HepG2 (cell line): ENCODE measurements at regions not wholly inside any gene's neighbourhood (a gene's known extent, or its start where the extent isn't known, plus 50 kb on each side); places are given as distances from the start of the nearest gene placed in this dataset.

Experiments used
- ATAC-seq: fragments of 200-7000 bp; cut with Tn5 transposase; 3 replicates; pipeline ENCODE4 v1.9.1; 2020; ENCODE audit warnings: mild to moderate bottlenecking, moderate library complexity
- BruUV-seq: library from RNA; stranded (reverse); fragments of 400-500 nt; replicated peaks from 2 replicates; lab custom pipeline; 2021; lab: Mats Ljungman, UMichigan
- CTCF ChIA-PET: fragments of 300-600 bp; formaldehyde crosslinking; extraction: SDS; loops from one replicate; lab custom pipeline; 2021; ENCODE audit warnings: low total read pairs, inconsistent platforms, low intra/inter-chr PET ratio; lab: Yijun Ruan, JAX
- POLR2A ChIA-PET: fragments of 350-600 bp; sonication (Branson Sonifier 250); formaldehyde crosslinking; loops from one replicate; lab custom pipeline; 2020; ENCODE audit warnings: antibody characterized with exemption, inconsistent platforms; lab: Yijun Ruan, JAX
- DNase-seq: peaks from one replicate; pipeline ENCODE4 v3.0.0-alpha.2; 2015; ENCODE audit warnings: low spot score
- FAIRE-seq: peaks from 3 replicates; lab custom pipeline; 2011; peaks lifted over from hg19 to GRCh38; lab: Jason Lieb, UNC
- H2AFZ ChIP-seq: one replicate; pipeline ENCODE4 v1.6.1; 2011; ENCODE audit warnings: low read length, inconsistent platforms
- H3K27ac ChIP-seq: fragments of 300-600 bp; 3 replicates; pipeline ENCODE4 v1.8.0; 2011; ENCODE audit warnings: mixed run types, mild to moderate bottlenecking, mixed read lengths, low read length, inconsistent platforms; ENCODE audit not compliant: insufficient read depth; ENCODE audit errors: extremely low read length
- H3K27me3 ChIP-seq, 2 experiments: fragments of 200-600 bp in 1 of 2; 2 replicates in 1 of 2; 3 replicates in 1 of 2; pipeline versions ENCODE4 v1.6.0 to v1.8.0; 2011; ENCODE audit warnings: low read length in 2 of 2, mild to moderate bottlenecking in 2 of 2, moderate library complexity in 2 of 2, inconsistent platforms in 1 of 2; ENCODE audit not compliant: insufficient read depth in 2 of 2, control insufficient read depth in 1 of 2
- H3K36me3 ChIP-seq, 2 experiments: fragments of 200-600 bp in 1 of 2; replicated peaks in 1 of 2; 2 replicates in 1 of 2; 3 replicates in 1 of 2; pipeline versions ENCODE4 v1.5.1 to v1.8.0; 2011; ENCODE audit warnings: low read length in 2 of 2, inconsistent platforms in 1 of 2; ENCODE audit not compliant: insufficient read depth in 2 of 2, control insufficient read depth in 1 of 2
- H3K4me1 ChIP-seq: 2 replicates; pipeline ENCODE4 v1.5.1; 2012; ENCODE audit warnings: low read length, inconsistent platforms; ENCODE audit not compliant: insufficient read depth
- H3K4me2 ChIP-seq: 2 replicates; pipeline ENCODE4 v1.6.0; 2011; ENCODE audit warnings: low read depth, low read length, inconsistent platforms
- H3K4me3 ChIP-seq, 3 experiments: fragments of 200-600 bp in 1 of 3; sonication (generic), shearing (Covaris generic) in 1 of 3; replicated peaks in 1 of 3; 2 replicates each; pipeline ENCODE4 v1.5.1; 2011 to 2016; ENCODE audit warnings: low read length in 3 of 3, inconsistent platforms in 2 of 3, low read depth in 2 of 3, mild to moderate bottlenecking in 2 of 3, control low read depth in 1 of 3, mixed read lengths in 1 of 3; ENCODE audit not compliant: insufficient read depth in 1 of 3
- H3K79me2 ChIP-seq: one replicate; pipeline ENCODE4 v1.6.1; 2011; ENCODE audit warnings: low read length, inconsistent platforms; ENCODE audit not compliant: insufficient read depth
- H3K9ac ChIP-seq: 2 replicates; pipeline ENCODE4 v1.6.0; 2011; ENCODE audit warnings: mild to moderate bottlenecking, low read depth, low read length, inconsistent platforms; ENCODE audit not compliant: insufficient read depth
- H3K9me3 ChIP-seq: 2 replicates; pipeline ENCODE4 v1.5.1; 2012; ENCODE audit warnings: mild to moderate bottlenecking, low read length
- H4K20me1 ChIP-seq: 2 replicates; pipeline ENCODE4 v1.6.0; 2011; ENCODE audit warnings: inconsistent platforms, mild to moderate bottlenecking, low read length, moderate library complexity; ENCODE audit not compliant: insufficient read depth
- ARID3A ChIP-seq: IDR thresholded peaks from 2 replicates; pipeline ENCODE4 v1.6.1; 2012; ENCODE audit warnings: low read depth, low read length, improper control_type of control experiment
- CSRNP2 ChIP-seq: sonication (generic); formaldehyde crosslinking; conservative IDR thresholded peaks from 2 replicates; pipeline ENCODE4 v1.8.0; 2022; ENCODE audit warnings: low read depth, missing genetic modification reagents
- CTCF ChIP-seq: sonication (generic); formaldehyde crosslinking; IDR thresholded peaks from 2 replicates; pipeline ENCODE4 v1.5.0; 2020; ENCODE audit warnings: mild to moderate bottlenecking, missing genetic modification reagents, moderate library complexity
- JARID2 ChIP-seq: sonication (generic); formaldehyde crosslinking; IDR thresholded peaks from 2 replicates; pipeline ENCODE4 v1.8.1; 2023; ENCODE audit warnings: missing genetic modification reagents, inconsistent platforms; ENCODE audit not compliant: insufficient replicate concordance
- SMC3 ChIP-seq: IDR thresholded peaks from 2 replicates; pipeline ENCODE4 v1.6.1; 2011; ENCODE audit warnings: low read length, improper control_type of control experiment
- STAG1 ChIP-seq: sonication (generic); formaldehyde crosslinking; IDR thresholded peaks from 2 replicates; pipeline ENCODE4 v1.4.0; 2020; ENCODE audit warnings: missing genetic modification reagents
- ZNF496 ChIP-seq: sonication (generic); formaldehyde crosslinking; IDR thresholded peaks from 2 replicates; pipeline ENCODE4 v1.8.1; 2023; ENCODE audit warnings: mild to moderate bottlenecking, moderate library complexity, missing genetic modification reagents; ENCODE audit not compliant: insufficient replicate concordance
- ZNF556 ChIP-seq: sonication (generic); formaldehyde crosslinking; IDR thresholded peaks from 2 replicates; pipeline ENCODE4 v1.4.0; 2020; ENCODE audit warnings: mild to moderate bottlenecking, missing genetic modification reagents, borderline replicate concordance
- WGBS: methylation state at CpG from one replicate; pipeline ENCODE4 v1.1.6; 2017; ENCODE audit warnings: low lambda C conversion rate; 5-methylcytosine and 5-hydroxymethylcytosine counted together
- in situ Hi-C: cut with HindIII; loops from 2 replicates; pipeline ENCODE4 v1.10.0; 2017; ENCODE audit warnings: low pct_unique_long_range_greater_than_20kb; ENCODE audit not compliant: extremely low pct_ligation_motif_present
- intact Hi-C: fragments of 100-400 bp; cut with micrococcal nuclease; formaldehyde crosslinking; loops from one replicate; pipeline ENCODE4 v1.10.0; 2022; ENCODE audit not compliant: unreplicated experiment
- TF ChIP-seq, protein P1 (sequence below): fragments of 450-650 bp; IDR thresholded peaks from 2 replicates; pipeline ENCODE4 v1.6.1; 2017; ENCODE audit warnings: mild to moderate bottlenecking

- H3K79me2 ChIP-seq, result no peaks in the 10 kb centered on the region
- intact Hi-C loops (no loop called here), in situ Hi-C loops (no loop called here)
- 2% methylated on average over 3 of the region's 3 CpGs for WGBS
- BruUV-seq, result no TSS peak
- H3K4me2 ChIP-seq, result no peak overlapping the region
- POLR2A ChIA-PET, result no interaction called here
- H3K9me3 ChIP-seq, result peaks cover 11% of the 10 kb centered on the region
- H4K20me1 ChIP-seq, result no peaks in the 10 kb centered on the region
- H3K27me3 ChIP-seq, result no peaks in the 10 kb centered on the region; a peak in 1 of 5 replicates
- H3K36me3 ChIP-seq, result no peaks in the 10 kb centered on the region
- H3K4me3 ChIP-seq, result no peak overlapping the region
- FAIRE-seq (no peak), DNase-seq (no peak), ATAC-seq (no peak)
- no peak overlapping the region for H2AFZ ChIP-seq
- H3K27ac ChIP-seq, result no peak overlapping the region
- TF ChIP-seq, protein P1, sequence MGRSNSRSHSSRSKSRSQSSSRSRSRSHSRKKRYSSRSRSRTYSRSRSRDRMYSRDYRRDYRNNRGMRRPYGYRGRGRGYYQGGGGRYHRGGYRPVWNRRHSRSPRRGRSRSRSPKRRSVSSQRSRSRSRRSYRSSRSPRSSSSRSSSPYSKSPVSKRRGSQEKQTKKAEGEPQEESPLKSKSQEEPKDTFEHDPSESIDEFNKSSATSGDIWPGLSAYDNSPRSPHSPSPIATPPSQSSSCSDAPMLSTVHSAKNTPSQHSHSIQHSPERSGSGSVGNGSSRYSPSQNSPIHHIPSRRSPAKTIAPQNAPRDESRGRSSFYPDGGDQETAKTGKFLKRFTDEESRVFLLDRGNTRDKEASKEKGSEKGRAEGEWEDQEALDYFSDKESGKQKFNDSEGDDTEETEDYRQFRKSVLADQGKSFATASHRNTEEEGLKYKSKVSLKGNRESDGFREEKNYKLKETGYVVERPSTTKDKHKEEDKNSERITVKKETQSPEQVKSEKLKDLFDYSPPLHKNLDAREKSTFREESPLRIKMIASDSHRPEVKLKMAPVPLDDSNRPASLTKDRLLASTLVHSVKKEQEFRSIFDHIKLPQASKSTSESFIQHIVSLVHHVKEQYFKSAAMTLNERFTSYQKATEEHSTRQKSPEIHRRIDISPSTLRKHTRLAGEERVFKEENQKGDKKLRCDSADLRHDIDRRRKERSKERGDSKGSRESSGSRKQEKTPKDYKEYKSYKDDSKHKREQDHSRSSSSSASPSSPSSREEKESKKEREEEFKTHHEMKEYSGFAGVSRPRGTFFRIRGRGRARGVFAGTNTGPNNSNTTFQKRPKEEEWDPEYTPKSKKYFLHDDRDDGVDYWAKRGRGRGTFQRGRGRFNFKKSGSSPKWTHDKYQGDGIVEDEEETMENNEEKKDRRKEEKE, result no peak
- peak; percentile 95 for TF ChIP-seq ZNF556 (CRISPR knock-in tag)
- CTCF ChIA-PET, result no interaction called here
- H3K9ac ChIP-seq, result no peak overlapping the region
- H3K4me1 ChIP-seq, result no peaks in the 10 kb centered on the region
Measured at GRCh38 chr7:121555558-121555957, 159.4 kb upstream of the FAM3C start.

GRCh38 chr7:121547544-121548092, 151.5 kb upstream of the FAM3C start:
- WGBS, result 3% methylated on average over 3 of the region's 3 CpGs
- Histone ChIP-seq H4K20me1 (no peaks in the 10 kb centered on the region), H3K79me2 (no peaks in the 10 kb centered on the region), H3K4me2 (no peak overlapping the region), H3K27me3 (no peaks in the 10 kb centered on the region), H3K27ac (no peak overlapping the region), H3K36me3 (no peaks in the 10 kb centered on the region), H2AFZ (no peak overlapping the region), H3K4me1 (no peaks in the 10 kb centered on the region), H3K4me3 (no peak overlapping the region), H3K9me3 (peaks cover 6% of the 10 kb centered on the region), H3K9ac (no peak overlapping the region)
- peak; percentile 84 for ATAC-seq
- CTCF ChIA-PET, result interaction anchor here (1.7 to 3.2 kb wide), 2 partner anchors 181 to 447 kb away, joined by 7 to 34 read pairs; no protein-coding TSS in a partner anchor
- peak; percentile 84 for FAIRE-seq
- no TSS peak for BruUV-seq
- POLR2A ChIA-PET, result no interaction called here
- in situ Hi-C loops, result loop anchor here (5.0 kb wide), 1 partner anchor 180 kb away; no protein-coding TSS in a partner anchor
- intact Hi-C loops, result loop anchor here (1.0 to 10.0 kb wide), 4 partner anchors 149 to 561 kb away; no protein-coding TSS in a partner anchor
- peak; percentile 44 for DNase-seq
- TF ChIP-seq CTCF (CRISPR knock-in tag), result peak; percentile 77
- TF ChIP-seq CSRNP2 (CRISPR knock-in tag), result no peak
- TF ChIP-seq ARID3A, result 0 out of 2 replicates have a peak, but pooled peaks have one; percentile 28
- no peak for TF ChIP-seq ZNF496 (CRISPR knock-in tag)
- TF ChIP-seq STAG1, result peak; percentile 85
- TF ChIP-seq JARID2 (CRISPR knock-in tag), result no peak
- peak; percentile 87 for TF ChIP-seq SMC3
